ENCODE measurements at regions not wholly inside any gene's neighbourhood (a gene's known extent, or its start where the extent isn't known, plus 50 kb on each side); places are given as distances from the start of the nearest gene placed in this dataset.

GRCh38 chr1:4452701-4453100, 201.7 kb upstream of the AJAP1 start:
- no peak for DNase-seq (ENCODE audit: low read depth)
- no peak overlapping the region for H3K4me3 ChIP-seq (ENCODE audit: low read depth, low read length)
- TF ChIP-seq CTCF (conservative IDR thresholded peaks at IDR 0.05; ENCODE audit: low read depth, low read length): no peak

- no peak overlapping the region for H3K4me3 ChIP-seq (ENCODE audit: low read depth, low read length)
- no peak for DNase-seq (ENCODE audit: low read depth)
- no peak for TF ChIP-seq CTCF (conservative IDR thresholded peaks at IDR 0.05; ENCODE audit: low read depth, low read length)
Measured at GRCh38 chr1:4460052-4460451, 194.4 kb upstream of the AJAP1 start.

- no peak for TF ChIP-seq CTCF (conservative IDR thresholded peaks at IDR 0.05; ENCODE audit: low read depth, low read length)
- DNase-seq (ENCODE audit: low read depth): no peak
- H3K4me3 ChIP-seq (ENCODE audit: low read depth, low read length): no peak overlapping the region
Measured at GRCh38 chr1:4460651-4461050, 193.8 kb upstream of the AJAP1 start.

- H3K4me3 ChIP-seq (ENCODE audit: low read depth, low read length): no peak overlapping the region
- no peak for DNase-seq (ENCODE audit: low read depth)
- no peak for TF ChIP-seq CTCF (conservative IDR thresholded peaks at IDR 0.05; ENCODE audit: low read depth, low read length)
Measured at GRCh38 chr1:4461726-4462290, 192.6 kb upstream of the AJAP1 start.

GRCh38 chr1:4462831-4463484, 191.5 kb upstream of the AJAP1 start:
- no peak for TF ChIP-seq CTCF (conservative IDR thresholded peaks at IDR 0.05; ENCODE audit: low read depth, low read length)
- no peak overlapping the region for H3K4me3 ChIP-seq (ENCODE audit: low read depth, low read length)
- DNase-seq (ENCODE audit: low read depth): no peak

GRCh38 chr1:4463631-4464030, 190.8 kb upstream of the AJAP1 start:
- H3K4me3 ChIP-seq (ENCODE audit: low read depth, low read length): no peak overlapping the region
- no peak for TF ChIP-seq CTCF (conservative IDR thresholded peaks at IDR 0.05; ENCODE audit: low read depth, low read length)
- DNase-seq (ENCODE audit: low read depth): no peak

GRCh38 chr1:4464478-4464877, 189.9 kb upstream of the AJAP1 start:
- H3K4me3 ChIP-seq (ENCODE audit: low read depth, low read length): no peak overlapping the region
- no peak for DNase-seq (ENCODE audit: low read depth)
- TF ChIP-seq CTCF (conservative IDR thresholded peaks at IDR 0.05; ENCODE audit: low read depth, low read length): no peak

Measured in choroid plexus epithelial cell (primary cell).